ENCODE measurements at regions not wholly inside any gene's neighbourhood (a gene's known extent, or its start where the extent isn't known, plus 50 kb on each side); places are given as distances from the start of the nearest gene placed in this dataset.

GRCh38 chr21:16181018-16181417, 451.2 kb downstream of the USP25 start:
- DNase-seq (ENCODE audit: low spot score): no peak
- in situ Hi-C loops (cut with MboI; ENCODE audit: low pct_unique_long_range_greater_than_20kb, low sequenced_read_pairs, unreplicated experiment): no loop called here
- TF ChIP-seq CTCF (IDR thresholded peaks at IDR 0.05; ENCODE audit: extremely low read depth, insufficient read depth, missing control alignments): no peak

GRCh38 chr21:16185766-16186165, 456.0 kb downstream of the USP25 start:
- no peak for DNase-seq (ENCODE audit: low spot score)
- no peak for TF ChIP-seq CTCF (IDR thresholded peaks at IDR 0.05; ENCODE audit: extremely low read depth, insufficient read depth, missing control alignments)

GRCh38 chr21:16186742-16187141, 457.0 kb downstream of the USP25 start:
- no peak for TF ChIP-seq CTCF (IDR thresholded peaks at IDR 0.05; ENCODE audit: extremely low read depth, insufficient read depth, missing control alignments)
- DNase-seq (ENCODE audit: low spot score): no peak
- in situ Hi-C loops (cut with MboI; ENCODE audit: low pct_unique_long_range_greater_than_20kb, low sequenced_read_pairs, unreplicated experiment): no loop called here

More at GRCh38 chr21:16185766-16186165, 456.0 kb downstream of the USP25 start:
- in situ Hi-C loops (cut with MboI; ENCODE audit: low pct_unique_long_range_greater_than_20kb, low sequenced_read_pairs, unreplicated experiment): no loop called here

- no peak for TF ChIP-seq CTCF (IDR thresholded peaks at IDR 0.05; ENCODE audit: extremely low read depth, insufficient read depth, missing control alignments)
- in situ Hi-C loops (cut with MboI; ENCODE audit: low pct_unique_long_range_greater_than_20kb, low sequenced_read_pairs, unreplicated experiment): no loop called here
- DNase-seq (ENCODE audit: low spot score): no peak
Observed at GRCh38 chr21:16187603-16188301, 458.0 kb downstream of the USP25 start.

GRCh38 chr21:16192902-16193301, 463.1 kb downstream of the USP25 start:
- TF ChIP-seq CTCF (IDR thresholded peaks at IDR 0.05; ENCODE audit: extremely low read depth, insufficient read depth, missing control alignments): no peak
- in situ Hi-C loops (cut with MboI; ENCODE audit: low pct_unique_long_range_greater_than_20kb, low sequenced_read_pairs, unreplicated experiment): no loop called here
- DNase-seq (ENCODE audit: low spot score): no peak

GRCh38 chr21:16193496-16194094, 463.8 kb downstream of the USP25 start:
- DNase-seq (ENCODE audit: low spot score): no peak
- in situ Hi-C loops (cut with MboI; ENCODE audit: low pct_unique_long_range_greater_than_20kb, low sequenced_read_pairs, unreplicated experiment): no loop called here
- no peak for TF ChIP-seq CTCF (IDR thresholded peaks at IDR 0.05; ENCODE audit: extremely low read depth, insufficient read depth, missing control alignments)
